ENCODE measurements at regions not wholly inside any gene's neighbourhood (a gene's known extent, or its start where the extent isn't known, plus 50 kb on each side); places are given as distances from the start of the nearest gene placed in this dataset.

- TF ChIP-seq CTCF (IDR thresholded peaks at IDR 0.05; ENCODE audit: insufficient read depth, low read depth, low read length, missing control alignments) = no peak
- H3K4me3 ChIP-seq (ENCODE audit: low read length) = no peak overlapping the region
- DNase-seq (ENCODE audit: low read depth) = no peak
These were observed 94.4 kb downstream of the MIS18A start for GRCh38 chr21:32184485-32184884.

- DNase-seq (ENCODE audit: low read depth) = no peak
- H3K4me3 ChIP-seq (ENCODE audit: low read length) = no peak overlapping the region
- no peak for TF ChIP-seq CTCF (IDR thresholded peaks at IDR 0.05; ENCODE audit: insufficient read depth, low read depth, low read length, missing control alignments)
These were observed 94.8 kb downstream of the MIS18A start for GRCh38 chr21:32184065-32184464.

GRCh38 chr21:32183396-32183795, 95.5 kb downstream of the MIS18A start:
- no peak for TF ChIP-seq CTCF (IDR thresholded peaks at IDR 0.05; ENCODE audit: insufficient read depth, low read depth, low read length, missing control alignments)
- no peak for DNase-seq (ENCODE audit: low read depth)
- no peak overlapping the region for H3K4me3 ChIP-seq (ENCODE audit: low read length)

GRCh38 chr21:32182449-32182848, 96.4 kb downstream of the MIS18A start:
- H3K4me3 ChIP-seq (ENCODE audit: low read length) = no peak overlapping the region
- no peak for TF ChIP-seq CTCF (IDR thresholded peaks at IDR 0.05; ENCODE audit: insufficient read depth, low read depth, low read length, missing control alignments)
- no peak for DNase-seq (ENCODE audit: low read depth)

GRCh38 chr21:32181457-32181856, 97.4 kb downstream of the MIS18A start:
- DNase-seq (ENCODE audit: low read depth) = no peak
- H3K4me3 ChIP-seq (ENCODE audit: low read length) = no peak overlapping the region
- TF ChIP-seq CTCF (IDR thresholded peaks at IDR 0.05; ENCODE audit: insufficient read depth, low read depth, low read length, missing control alignments) = no peak

- DNase-seq (ENCODE audit: low read depth) = peak; percentile 22
- H3K4me3 ChIP-seq (ENCODE audit: low read length) = no peak overlapping the region
- TF ChIP-seq CTCF (IDR thresholded peaks at IDR 0.05; ENCODE audit: insufficient read depth, low read depth, low read length, missing control alignments) = no peak
These were observed 104.0 kb downstream of the MIS18A start for GRCh38 chr21:32174819-32175218.

GRCh38 chr21:32173121-32173724, 105.6 kb downstream of the MIS18A start:
- no peak for TF ChIP-seq CTCF (IDR thresholded peaks at IDR 0.05; ENCODE audit: insufficient read depth, low read depth, low read length, missing control alignments)
- no peak overlapping the region for H3K4me3 ChIP-seq (ENCODE audit: low read length)
- no peak for DNase-seq (ENCODE audit: low read depth)

All from epithelial cell of esophagus (primary cell).